Activated CD4-positive, alpha-beta T cell treated with anti-CD3 and anti-CD28 coated beads for 4 hours (primary cell): ENCODE measurements at regions not wholly inside any gene's neighbourhood (a gene's known extent, or its start where the extent isn't known, plus 50 kb on each side); places are given as distances from the start of the nearest gene placed in this dataset.

Experiments
- DNase-seq, 2 donors: peaks; one replicate each; pipeline ENCODE4 v3.0.0-alpha.2; 2020

DNA sequence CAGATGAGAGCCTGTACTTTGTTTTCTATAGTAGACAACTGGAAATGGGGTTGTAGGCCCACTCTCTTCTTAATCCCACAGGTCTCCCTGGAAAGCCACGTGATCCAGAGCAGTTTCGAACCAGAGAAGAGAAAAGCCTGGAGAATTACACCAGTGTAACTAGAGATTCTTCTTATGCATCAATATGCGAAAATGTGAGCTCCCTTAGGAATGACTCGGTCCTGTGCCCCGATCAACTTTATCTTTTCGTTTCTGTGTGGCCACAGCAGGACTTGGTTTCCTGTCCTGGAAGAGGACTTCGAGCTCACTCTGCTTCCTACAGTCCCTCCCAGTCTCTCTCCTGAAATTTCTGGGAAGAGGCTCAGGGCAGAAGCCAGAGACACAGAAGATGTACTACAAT lies 73.8 kb upstream of the TPM1 start:
- DNase-seq = no peak

GRCh38 chr15:62969442-62970089 lies 73.0 kb upstream of the TPM1 start:
- no peak for DNase-seq

DNA sequence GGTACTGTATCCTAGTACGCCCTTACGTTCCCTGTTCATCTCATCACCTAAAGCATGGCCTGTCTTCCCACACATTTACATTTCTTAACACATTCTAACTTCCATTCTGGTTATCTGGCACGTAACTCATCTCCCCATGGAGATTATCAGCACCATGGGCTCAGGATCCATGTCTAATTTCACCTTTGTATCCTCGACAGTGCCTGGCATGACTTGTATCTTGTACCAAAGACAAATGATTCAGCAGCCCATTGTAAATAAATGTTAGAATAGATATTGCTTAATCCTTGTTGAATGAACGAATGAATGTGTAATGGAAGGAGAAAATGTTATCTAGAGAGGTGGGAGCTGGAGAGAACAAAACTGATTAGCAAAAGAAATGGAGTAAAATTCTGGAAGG lies 69.7 kb upstream of the TPM1 start:
- DNase-seq = no peak

DNA sequence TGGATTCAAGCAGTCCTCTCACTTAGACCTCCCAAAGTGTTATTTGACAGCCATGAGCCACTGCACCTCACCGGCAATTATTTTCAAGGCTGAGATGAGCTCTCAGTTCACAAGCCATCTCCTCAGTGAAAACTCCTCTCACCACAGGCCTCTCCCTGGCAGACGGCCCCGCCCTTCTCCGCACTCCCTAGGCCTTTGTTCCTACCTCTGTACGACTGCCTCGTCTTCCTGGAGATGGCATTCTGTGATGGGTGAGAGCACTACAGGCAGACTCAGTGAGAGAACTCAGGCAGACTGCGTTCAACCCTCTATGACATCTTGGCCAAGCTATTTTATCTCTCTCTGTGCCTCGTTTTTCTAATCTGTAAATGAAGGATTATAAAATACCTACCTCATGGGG lies 67.0 kb upstream of the TPM1 start:
- no peak for DNase-seq

- DNase-seq = no peak
These were observed 66.2 kb upstream of the TPM1 start for GRCh38 chr15:62976301-62976881.

- DNase-seq = no peak
These were observed 64.4 kb upstream of the TPM1 start for GRCh38 chr15:62977952-62978811.

DNA sequence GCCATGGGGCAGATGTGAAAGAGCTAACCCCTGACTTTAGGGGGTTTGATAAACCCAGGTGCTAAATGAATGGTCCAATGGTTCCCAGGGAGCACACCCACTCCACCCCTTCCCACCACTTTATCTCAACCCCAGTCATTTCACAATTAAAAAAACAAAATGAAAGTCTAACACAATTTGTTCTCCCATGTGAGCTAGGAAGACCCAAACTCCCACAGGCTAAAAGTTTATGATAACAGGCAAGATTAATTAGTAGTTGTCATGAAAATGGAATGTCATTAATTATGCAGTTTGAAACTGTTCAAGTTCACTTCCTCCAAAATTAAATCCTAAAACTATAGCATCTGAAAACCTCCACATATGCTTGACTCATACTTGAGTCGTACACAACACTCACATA lies 63.3 kb upstream of the TPM1 start:
- no peak for DNase-seq

GRCh38 chr15:62981071-62981470 lies 61.5 kb upstream of the TPM1 start:
- DNase-seq = no peak

GRCh38 chr15:62983956-62984355 lies 58.6 kb upstream of the TPM1 start:
- DNase-seq = no peak

DNA sequence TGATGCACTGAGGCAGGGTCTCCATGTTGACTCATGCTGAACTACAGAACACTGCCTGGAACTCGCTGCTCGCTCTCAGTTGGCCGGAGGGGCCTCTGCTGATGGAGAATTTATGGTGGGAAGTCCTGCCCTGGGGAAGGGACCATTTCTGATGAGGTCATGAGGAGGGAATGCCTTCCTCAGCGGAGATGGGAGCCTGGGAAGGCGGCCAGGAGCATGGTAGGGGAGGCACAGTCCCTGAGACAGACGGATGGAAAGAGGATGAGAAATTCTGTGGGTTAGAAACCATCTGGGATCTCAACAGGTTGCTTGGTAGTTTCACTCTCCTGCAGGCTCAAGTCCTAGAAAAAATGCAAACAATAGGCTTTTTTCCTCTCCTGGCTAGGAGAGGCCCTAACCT lies 56.8 kb upstream of the TPM1 start:
- no peak for DNase-seq

DNA sequence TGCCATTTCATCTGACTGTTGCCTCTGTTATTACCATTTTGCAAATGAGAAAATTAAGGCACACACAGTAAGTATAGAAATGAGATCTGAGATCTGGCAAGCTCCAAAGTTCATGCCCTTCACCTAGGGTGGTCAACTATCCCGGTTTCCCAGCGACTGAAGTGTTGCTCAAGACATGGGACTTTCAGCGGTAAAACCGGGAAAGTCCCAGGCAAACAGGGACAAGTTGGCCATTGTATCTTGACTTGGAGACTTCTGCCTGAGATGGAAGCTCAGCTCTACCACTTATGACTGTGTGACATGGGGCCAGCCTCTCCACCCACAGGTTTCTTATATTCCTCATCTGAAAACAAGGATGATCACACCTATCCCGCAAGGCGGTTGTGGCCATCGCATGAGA lies 55.6 kb upstream of the TPM1 start:
- DNase-seq = no peak

DNA sequence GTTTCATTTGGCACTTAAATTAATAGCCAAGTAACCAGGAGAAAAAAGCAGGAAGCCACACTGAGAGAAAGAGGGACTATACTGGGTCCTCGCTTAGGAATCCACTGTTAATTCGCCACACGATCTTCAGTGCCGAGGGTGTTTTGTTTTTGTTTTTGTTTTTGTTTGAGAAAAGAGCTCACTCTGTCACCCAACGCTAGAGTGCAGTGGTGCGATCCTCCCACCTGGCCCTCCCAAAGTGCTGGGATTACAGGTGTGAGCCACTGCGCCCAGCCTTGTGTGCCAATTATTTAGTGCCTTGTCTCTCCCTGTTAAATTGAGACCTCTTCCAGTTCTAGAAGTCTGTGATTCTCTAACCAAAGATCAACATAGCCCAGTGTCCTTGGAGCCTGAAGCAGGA lies 53.8 kb upstream of the TPM1 start:
- DNase-seq = no peak

GRCh38 chr15:62989366-62990055 lies 53.0 kb upstream of the TPM1 start:
- no peak for DNase-seq

DNA sequence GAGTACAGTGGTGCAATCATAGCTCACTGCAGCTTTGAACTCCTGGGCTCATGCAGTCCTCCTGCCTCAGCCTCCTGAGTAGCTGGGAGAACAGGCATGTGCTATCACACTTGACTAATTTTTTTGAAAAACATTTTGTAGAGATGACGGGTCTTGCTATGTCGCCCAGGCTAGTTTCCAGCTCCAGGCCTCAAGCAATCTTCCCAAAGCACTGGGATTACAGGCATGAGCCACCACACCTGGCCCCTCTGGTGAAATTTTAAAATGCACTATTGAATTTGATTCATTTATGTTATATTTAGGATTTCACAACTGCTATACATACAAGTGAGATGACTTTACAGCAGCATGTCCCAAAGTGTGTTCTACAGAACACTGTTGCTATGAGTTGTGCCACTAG lies 50.8 kb upstream of the TPM1 start:
- DNase-seq = no peak

DNA sequence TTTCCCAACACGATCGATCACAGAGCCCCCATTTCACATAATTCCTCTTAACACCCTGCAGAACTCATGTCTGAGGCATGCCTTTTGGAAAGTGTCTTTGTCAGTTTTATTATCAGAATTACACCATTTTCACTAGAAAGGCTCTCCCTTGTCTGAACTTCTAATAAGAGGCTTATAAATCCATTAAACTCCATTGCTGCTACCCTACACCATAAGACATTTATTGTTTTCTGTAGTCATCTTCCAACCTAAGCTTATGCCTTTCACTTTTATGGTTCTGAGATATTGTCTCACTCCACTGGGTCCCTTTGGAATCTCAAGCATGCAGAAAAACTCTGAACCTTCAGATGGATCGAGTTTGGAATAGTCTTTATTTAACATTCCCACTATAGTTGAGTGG lies 50.2 kb upstream of the TPM1 start:
- DNase-seq = no peak
